ENCODE measurements at regions not wholly inside any gene's neighbourhood (a gene's known extent, or its start where the extent isn't known, plus 50 kb on each side); places are given as distances from the start of the nearest gene placed in this dataset.

DNA sequence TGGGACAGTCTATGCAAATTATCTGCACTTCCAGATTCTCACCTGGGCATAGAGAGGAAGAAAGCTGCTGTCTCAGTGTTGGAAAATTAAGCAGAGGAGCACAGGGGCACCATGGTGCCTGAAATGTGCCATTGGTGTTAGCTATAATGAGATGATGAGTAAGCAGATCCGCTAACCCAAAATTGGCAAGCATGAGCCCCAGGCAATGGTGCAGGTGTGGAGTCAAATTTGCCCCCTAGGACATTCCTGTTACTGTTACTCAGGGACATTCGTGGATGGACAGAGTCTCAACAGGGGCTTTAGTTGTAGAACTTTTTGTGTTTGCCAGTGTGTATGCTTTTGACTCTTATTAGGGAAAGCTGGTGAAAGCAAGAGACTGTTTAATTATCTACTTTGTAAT is 385.2 kb upstream of the KLF6 start:
- no peak for DNase-seq (ENCODE audit: low read depth)
- H3K4me3 ChIP-seq (ENCODE audit: low read depth, low read length) = no peak overlapping the region
- TF ChIP-seq, protein P1, sequence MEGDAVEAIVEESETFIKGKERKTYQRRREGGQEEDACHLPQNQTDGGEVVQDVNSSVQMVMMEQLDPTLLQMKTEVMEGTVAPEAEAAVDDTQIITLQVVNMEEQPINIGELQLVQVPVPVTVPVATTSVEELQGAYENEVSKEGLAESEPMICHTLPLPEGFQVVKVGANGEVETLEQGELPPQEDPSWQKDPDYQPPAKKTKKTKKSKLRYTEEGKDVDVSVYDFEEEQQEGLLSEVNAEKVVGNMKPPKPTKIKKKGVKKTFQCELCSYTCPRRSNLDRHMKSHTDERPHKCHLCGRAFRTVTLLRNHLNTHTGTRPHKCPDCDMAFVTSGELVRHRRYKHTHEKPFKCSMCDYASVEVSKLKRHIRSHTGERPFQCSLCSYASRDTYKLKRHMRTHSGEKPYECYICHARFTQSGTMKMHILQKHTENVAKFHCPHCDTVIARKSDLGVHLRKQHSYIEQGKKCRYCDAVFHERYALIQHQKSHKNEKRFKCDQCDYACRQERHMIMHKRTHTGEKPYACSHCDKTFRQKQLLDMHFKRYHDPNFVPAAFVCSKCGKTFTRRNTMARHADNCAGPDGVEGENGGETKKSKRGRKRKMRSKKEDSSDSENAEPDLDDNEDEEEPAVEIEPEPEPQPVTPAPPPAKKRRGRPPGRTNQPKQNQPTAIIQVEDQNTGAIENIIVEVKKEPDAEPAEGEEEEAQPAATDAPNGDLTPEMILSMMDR (conservative IDR thresholded peaks at IDR 0.05; ENCODE audit: low read depth, low read length) = no peak

DNA sequence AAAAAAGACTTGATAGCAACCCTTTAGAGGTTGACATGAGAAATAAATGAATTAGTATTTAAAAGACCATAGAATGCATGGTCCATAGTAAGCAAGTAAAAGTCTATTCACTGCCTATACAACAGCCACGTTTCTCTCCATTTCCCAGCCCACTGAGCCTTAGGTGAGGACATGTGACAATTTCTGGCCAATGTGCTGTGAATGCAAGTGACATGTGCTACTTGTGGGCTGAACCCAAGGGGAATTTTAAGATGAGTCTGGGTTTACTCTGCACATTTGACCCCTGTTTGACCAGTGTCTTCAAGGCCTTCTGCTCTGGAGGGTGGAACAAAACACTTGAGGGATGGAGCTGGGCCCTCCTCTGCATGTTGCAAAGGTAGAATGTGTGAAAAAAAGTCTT is 384.4 kb upstream of the KLF6 start:
- no peak overlapping the region for H3K4me3 ChIP-seq (ENCODE audit: low read depth, low read length)
- no peak for DNase-seq (ENCODE audit: low read depth)
- TF ChIP-seq, protein P1 (conservative IDR thresholded peaks at IDR 0.05; ENCODE audit: low read depth, low read length) = no peak

DNA sequence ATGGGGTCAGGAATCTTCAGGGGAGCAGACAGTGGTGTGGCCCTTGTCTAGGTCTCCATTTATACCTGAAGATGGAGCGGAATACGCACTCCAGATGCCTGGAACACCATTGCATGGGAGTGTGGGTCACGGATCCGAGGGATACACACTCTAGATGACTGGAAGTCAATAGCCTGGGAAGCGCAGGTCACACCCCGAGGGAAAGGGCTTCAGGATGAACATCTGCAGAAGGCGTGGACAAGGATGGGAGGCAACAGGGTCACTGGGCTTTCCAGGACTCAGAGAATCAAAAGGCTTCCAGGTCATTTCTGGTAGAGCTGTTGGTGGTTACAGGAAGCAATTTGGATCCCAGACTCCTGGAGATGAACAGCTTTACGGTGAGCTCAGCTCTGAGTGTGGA is 382.2 kb upstream of the KLF6 start:
- DNase-seq (ENCODE audit: low read depth) = no peak
- no peak overlapping the region for H3K4me3 ChIP-seq (ENCODE audit: low read depth, low read length)
- TF ChIP-seq, protein P1 (conservative IDR thresholded peaks at IDR 0.05; ENCODE audit: low read depth, low read length) = no peak

DNA sequence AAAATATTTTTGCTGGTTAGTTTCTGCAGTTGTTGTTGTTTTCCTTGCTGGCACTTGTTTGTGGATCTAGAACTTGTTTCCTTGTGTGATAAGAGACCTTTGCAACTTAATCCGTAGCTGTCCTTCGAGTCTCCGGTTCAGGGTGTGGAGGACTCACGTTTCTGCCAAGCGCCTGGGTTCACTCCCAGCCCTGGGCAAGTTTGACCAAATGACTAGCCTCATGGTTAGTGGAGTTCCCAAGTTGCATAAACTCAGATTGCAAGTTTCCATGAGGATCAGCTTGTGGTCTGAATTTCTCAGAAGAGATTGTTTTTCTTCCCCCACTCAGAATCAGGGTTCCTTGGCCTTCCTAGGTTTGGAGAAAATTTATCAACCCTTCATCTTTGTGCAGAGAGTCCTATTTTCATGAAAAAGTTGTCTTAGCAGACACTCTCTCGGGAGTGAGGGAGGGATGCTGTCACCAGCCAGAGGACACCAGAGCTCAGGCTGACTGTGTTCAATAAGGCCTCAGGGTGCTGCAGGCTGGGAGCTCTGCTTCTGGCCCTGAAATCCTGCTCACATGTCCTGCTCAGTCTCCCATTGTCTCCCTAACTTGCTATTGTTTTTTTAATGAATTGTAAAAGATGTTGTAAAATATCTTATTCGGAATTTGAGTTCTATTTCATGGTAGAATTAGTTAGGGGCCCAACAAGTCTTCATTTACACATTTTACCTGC is 377.7 kb upstream of the KLF6 start:
- H3K4me3 ChIP-seq (ENCODE audit: low read depth, low read length) = no peak overlapping the region
- DNase-seq (ENCODE audit: low read depth) = no peak
- TF ChIP-seq, protein P1 (conservative IDR thresholded peaks at IDR 0.05; ENCODE audit: low read depth, low read length) = no peak

DNA sequence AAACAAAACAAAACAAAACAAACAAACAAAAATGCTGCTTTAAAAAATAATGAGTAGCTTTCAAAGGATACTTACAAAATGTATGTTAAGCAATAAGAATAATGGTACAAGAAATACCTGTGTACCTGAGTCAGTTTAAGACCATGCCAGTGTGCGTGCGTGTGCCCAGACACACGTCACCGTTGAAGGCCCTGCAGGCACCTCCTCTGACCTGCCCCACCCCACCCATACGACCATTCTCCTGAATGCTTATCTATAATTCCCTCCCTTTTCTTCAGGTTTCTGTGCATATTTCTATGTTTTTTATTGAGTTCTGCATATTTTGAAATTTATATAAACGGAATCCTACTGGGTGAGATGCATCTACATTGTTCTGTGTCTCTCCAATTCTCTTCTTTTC is 374.2 kb upstream of the KLF6 start:
- TF ChIP-seq, protein P1 (conservative IDR thresholded peaks at IDR 0.05; ENCODE audit: low read depth, low read length) = no peak
- H3K4me3 ChIP-seq (ENCODE audit: low read depth, low read length) = no peak overlapping the region
- no peak for DNase-seq (ENCODE audit: low read depth)

DNA sequence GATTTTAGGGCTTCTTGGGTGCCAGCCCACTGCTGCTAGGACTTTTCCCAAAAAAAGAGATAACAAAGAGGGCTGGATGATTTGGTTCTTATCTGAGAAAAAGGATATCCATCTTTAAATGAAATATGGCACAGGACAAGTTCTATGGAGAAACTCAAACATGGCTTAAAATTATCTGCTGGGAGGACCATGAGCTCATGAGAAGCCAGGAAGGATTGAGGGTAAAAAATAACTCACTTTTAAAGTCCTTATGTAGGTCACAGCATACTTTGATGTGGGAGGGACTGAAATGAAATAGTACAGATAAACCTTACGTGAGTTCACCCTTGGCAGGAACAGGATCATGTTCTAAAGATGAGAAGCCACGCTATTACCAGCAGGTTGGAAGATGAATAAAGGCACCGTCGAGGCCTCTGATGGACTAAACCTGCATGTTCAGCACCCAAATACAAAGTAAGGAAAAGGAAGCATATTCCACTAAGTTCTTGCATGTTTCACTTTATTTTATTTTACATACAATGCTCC is 369.2 kb upstream of the KLF6 start:
- DNase-seq (ENCODE audit: low read depth) = peak; percentile 11
- no peak overlapping the region for H3K4me3 ChIP-seq (ENCODE audit: low read depth, low read length)
- TF ChIP-seq, protein P1 (conservative IDR thresholded peaks at IDR 0.05; ENCODE audit: low read depth, low read length) = no peak

DNA sequence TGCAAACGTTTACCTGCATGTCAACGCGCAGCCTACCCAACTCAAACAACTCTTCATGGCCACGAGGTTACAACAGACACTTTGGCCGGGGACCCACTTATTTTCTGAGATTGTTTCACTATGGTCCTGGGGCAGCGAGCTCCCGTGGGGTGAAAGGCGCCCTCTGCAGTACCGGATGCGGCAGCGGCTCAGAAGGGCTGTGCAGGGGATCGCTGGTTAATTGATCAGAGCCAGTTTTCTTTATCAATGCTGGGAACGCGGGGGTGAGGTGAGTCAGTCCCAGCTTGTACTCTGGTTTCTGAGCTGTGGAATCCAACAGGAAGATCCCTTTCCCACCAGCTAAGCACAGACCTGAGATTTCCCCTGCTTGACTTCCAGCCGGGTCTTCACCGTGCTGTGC is 366.5 kb upstream of the KLF6 start:
- peak; percentile 19 for DNase-seq (ENCODE audit: low read depth)
- TF ChIP-seq, protein P1 (conservative IDR thresholded peaks at IDR 0.05; ENCODE audit: low read depth, low read length) = peak; percentile 54
- no peak overlapping the region for H3K4me3 ChIP-seq (ENCODE audit: low read depth, low read length)
